Germinal center (tissue), 1 donor: ENCODE measurements at regions not wholly inside any gene's neighbourhood (a gene's known extent, or its start where the extent isn't known, plus 50 kb on each side); places are given as distances from the start of the nearest gene placed in this dataset.

ENCODE experiments used
- DNase-seq: peaks from one replicate; pipeline ENCODE4 v3.0.0; 2012; ENCODE audit warnings: mixed read lengths, low spot score

GRCh38 chr10:65501259-65501658, 1424.6 kb upstream of the LRRTM3 start:
- no peak for DNase-seq

DNA sequence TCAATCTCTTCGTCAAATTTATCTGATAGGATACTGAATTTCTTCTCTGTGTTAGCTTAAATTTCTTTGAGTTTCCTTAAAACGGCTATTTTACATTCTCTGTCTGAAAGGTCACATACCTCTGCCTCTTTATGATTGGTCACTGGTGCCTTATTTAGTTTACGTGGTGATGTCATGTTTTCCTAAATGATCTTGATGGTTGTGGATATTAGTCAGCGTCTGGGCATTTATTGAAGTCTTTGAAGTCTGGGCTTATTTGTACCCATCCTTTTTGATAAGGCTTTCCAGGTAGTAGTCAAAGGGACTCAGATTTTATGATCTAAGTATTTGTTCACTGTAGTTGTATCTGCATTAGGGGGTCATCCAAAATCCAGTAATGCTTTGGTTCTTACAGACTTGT, 1407.5 kb upstream of the LRRTM3 start:
- no peak for DNase-seq

GRCh38 chr10:65528986-65529385, 1396.8 kb upstream of the LRRTM3 start:
- no peak for DNase-seq

DNA sequence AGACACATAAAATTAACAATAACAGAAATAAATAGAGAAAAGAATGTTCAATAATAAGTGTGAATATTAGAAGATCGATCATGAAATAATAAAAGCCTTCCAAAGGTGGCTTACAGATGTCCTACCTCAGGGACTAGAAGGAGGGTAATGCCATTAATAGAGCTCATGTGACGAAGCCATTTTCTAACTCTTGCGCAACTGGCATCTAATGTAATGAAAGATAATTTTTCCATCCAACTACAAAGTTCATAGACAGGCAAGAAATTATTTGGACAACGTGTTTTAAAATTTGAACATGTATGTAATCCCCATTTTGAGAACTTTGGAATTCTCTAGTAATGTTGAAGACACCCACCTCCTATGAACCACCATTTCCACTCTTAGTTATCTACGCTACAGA, 1394.3 kb upstream of the LRRTM3 start:
- no peak for DNase-seq

- DNase-seq, result no peak
Measured at GRCh38 chr10:65534771-65535170, 1391.1 kb upstream of the LRRTM3 start.

DNA sequence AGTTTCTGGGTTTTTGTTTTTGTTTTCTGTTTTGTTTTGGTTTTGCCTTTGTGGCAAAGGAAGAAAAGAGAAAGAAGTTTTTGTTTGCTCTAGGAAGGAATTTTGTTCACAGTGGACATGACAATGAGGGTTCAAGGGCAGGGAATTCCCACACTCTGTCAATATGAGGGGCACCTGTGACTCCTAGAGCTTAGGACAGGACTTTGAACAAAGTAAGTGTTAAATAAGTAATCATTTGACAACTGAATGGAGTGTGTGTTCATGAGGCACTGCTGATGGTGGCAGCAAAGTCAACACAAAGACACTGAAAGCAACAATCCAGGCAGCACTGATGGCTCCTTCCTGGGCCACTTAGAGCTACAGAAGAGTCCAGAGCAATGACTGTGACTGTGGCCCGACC, 1381.1 kb upstream of the LRRTM3 start:
- no peak for DNase-seq

DNA sequence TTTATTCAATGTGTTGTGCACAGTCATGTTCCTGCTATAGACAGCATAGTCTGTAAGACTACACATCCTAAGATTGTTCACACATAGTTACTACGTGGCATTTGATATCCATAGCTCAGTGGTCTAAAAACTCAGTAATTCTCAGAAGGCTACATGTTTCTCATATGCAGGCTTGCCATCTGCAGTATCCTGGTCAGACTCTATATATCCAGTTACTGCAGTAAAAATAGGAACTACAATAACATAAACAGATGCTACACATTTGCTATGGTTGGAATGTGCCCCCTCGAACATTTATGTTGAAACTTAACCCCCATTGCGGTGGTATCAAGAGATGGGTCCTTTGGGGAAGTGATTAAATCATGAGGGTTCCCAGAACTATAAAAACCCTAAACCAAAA, 1377.8 kb upstream of the LRRTM3 start:
- DNase-seq, result no peak

GRCh38 chr10:65550761-65551160, 1375.1 kb upstream of the LRRTM3 start:
- DNase-seq, result no peak

DNA sequence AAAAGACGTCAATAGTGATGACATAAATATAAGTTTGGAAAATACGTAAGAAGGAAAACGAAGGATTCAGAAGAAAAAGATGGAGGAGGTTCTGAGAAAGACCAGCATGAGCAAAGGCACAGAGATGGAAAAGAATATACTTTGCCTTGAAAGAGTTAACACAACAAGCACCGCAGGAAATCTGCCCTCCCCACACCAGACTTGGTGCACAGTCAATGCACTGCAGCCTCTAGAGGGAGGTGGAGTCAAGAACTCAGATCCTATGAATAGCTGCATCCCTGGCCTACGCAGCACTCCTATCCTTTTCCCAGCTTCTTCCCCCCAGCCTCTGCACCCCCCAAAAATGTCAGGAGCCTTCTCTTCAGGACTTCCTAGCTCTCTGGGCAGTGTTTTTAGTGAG, 1370.6 kb upstream of the LRRTM3 start:
- DNase-seq, result no peak

DNA sequence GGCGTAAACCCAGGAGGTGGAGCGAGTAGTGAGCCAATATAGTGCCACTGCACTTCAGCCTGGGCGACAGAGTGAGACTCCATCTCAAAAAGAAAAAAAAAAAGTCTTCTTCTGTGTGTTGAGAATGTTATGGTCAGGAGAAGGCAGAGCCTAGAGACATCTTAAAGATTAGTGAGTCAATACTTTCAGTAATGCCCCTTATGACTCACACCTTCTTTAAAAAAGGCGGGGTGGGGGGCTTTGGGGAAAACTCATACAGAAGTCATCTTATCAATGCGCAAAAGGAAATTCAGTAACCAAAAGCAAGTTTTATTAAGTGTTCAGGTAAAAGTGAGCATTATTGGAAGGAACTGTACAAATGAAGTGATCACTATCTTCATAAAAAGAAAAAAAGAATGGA, 1369.8 kb upstream of the LRRTM3 start:
- DNase-seq, result no peak

DNA sequence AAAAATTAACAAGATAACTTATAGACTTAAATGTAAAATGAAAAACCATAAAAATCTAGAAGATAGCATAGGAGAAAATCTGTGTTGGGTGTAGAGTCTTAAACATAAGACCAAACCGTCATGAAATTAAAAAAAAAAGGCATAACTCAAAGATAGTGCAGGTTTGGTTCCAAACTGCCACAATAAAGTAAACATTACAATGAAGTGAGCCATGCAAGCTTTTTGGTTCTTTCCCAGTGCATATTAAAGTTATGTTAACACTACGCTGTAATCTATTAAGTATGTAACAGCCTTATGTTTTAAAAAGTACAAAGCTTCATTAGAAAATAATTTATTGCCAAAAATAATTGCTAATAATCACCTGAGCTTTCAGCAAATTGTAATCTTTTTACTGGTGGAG, 1366.5 kb upstream of the LRRTM3 start:
- DNase-seq, result no peak

DNA sequence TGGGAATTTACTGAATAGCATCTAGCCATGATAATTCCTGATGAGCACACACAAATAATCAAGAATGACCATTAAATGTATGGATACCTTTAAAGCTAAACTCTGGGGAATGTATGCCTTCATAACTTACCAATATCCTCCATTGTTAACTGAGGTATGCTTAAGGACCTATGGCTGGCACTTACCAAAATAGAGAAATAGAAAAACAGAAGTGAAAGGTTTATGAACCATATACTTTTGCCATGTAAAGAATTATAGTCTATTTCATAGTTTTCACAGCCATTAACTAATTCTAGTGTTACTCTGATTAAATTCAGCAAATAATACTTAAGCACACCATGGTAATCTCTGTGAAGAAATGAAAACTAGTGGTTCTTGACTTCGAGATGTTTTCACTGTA, 1360.6 kb upstream of the LRRTM3 start:
- no peak for DNase-seq

- no peak for DNase-seq
Measured at GRCh38 chr10:65566906-65567305, 1358.9 kb upstream of the LRRTM3 start.

DNA sequence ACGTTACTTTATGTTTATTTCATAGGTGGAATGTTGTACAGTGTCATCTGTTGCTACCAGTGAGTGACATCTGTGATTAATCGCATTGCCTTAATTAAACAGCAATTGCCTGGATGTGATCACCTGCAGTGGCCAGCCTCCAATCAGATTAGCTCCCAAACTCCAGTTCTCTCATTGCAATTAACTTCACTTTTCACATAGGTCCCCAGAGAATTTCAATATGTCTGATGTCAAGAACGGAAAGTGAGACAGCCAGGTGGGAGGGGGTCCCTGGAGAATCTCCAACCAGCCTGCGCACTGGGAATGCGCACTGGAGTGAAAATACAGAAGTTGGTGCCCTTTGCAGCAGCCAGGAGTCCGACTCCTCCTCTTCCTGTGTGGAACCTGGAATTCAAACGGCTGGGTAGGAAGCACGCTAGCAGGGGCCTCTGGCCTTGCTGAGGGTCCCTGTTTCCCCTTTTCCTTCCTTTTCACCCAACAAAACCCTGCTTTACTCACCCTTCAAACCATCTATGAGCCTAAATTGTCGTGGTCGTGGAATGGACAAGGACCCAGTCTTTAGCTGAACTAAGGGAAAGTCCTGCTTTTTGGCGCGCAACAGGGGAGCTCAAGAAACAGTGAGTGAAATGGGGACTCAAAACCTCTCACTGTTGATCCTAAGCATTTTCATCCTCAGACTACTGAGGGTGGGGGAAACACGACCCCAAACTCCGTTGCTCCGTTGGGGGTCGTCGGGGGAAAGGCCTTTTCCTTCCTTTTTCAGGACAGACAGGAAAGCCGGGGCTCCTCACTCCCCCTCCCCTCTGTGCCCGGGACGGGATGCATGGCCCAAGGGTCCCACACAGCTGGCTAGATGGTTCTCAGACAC, 1355.5 kb upstream of the LRRTM3 start:
- DNase-seq, result no peak

GRCh38 chr10:65571011-65571570, 1354.7 kb upstream of the LRRTM3 start:
- no peak for DNase-seq

GRCh38 chr10:65581426-65582026, 1344.3 kb upstream of the LRRTM3 start:
- no peak for DNase-seq

DNA sequence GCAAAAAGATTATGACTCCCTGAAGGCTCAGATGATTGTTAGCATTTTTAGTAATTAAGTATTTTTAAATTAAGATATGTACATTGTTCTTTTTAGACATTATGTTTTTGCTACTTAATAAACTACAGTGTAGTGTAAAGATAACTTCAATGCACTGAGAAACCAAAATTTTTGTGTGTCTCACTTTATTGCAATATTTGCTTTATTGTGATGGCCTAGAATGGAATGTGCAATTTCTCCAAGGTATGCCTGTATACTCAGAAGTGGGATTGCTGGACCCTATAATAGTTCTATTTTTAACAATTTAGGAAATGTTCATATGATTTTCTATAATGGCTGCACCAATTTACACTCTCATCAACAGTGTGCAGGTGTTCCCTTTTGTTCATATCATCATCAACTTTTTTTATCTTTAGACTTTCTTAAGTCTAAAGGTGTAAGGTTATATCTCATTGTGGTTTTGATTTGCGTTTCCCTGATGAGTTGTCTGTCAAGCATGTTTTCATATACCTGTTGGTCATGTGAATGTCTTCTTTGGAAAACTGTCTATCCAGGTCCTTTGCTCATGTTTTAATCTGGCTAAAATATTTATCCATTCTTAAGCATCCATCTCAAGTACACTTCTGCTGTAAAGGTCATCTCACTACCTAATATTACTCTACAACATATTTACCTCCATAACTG, 1323.5 kb upstream of the LRRTM3 start:
- no peak for DNase-seq

GRCh38 chr10:65611592-65611991, 1314.2 kb upstream of the LRRTM3 start:
- DNase-seq, result no peak

DNA sequence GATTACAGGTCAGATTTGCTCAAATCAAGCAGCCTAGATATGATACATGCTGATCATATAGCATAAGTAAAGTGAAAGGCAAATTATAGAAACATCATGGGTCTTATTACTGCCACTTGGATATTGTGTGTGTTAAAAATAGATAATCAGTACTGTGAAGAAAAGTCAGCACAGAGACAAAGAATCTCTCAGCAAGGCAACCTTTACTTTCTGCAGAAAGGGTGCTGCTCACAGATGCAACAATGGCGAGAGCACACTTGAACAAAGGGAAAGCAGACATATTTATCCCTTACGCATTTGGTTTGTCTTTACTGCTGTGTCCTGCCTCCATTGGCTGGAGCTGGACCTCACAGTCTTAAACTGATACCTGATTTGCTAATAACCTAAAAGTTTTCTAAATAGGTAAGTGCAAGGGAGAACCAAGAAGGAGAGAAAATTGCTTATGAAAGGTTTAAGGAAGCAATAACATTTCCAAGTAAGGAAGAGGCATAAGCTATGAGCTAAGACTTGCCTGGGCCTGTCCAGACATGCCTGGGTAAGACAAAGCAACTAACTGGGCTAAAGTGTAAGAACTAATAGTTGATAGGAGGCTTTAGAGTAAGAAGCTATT, 1310.8 kb upstream of the LRRTM3 start:
- no peak for DNase-seq

- DNase-seq, result no peak
Measured at GRCh38 chr10:65618126-65618525, 1307.7 kb upstream of the LRRTM3 start.

GRCh38 chr10:65620404-65621048, 1305.3 kb upstream of the LRRTM3 start:
- no peak for DNase-seq

DNA sequence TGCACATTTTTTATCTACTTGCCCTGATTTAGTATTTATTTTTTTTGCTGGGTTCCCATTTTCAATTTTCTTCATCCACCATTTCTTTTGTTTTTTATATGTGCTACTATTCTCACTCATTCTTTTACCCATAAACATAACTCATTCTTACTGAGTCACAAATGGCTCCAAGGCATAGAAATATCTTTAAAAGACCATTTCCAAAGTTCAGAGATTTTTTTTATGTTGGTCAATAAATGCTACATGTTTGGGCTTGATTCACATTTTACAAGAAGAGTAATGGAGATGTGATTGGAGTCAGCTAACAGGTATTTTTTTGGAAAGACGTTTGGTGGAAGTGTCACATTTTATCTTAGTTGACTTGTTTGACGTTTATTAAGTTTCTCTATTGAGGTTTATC, 1303.2 kb upstream of the LRRTM3 start:
- no peak for DNase-seq
